GM23338 (cell line): ENCODE measurements at regions not wholly inside any gene's neighbourhood (a gene's known extent, or its start where the extent isn't known, plus 50 kb on each side); places are given as distances from the start of the nearest gene placed in this dataset.
A peak's percentile ranks its signal among the peaks of the same experiment; 100 is the strongest.

Experiments used
- ATAC-seq: fragments of 200-7000 bp; cut with Tn5 transposase; 3 replicates; pipeline ENCODE4 v1.9.1; 2020
- DNase-seq: peaks from one replicate; pipeline ENCODE4 v3.0.0-alpha.2; 2015; ENCODE audit warnings: low spot score
- H2AFZ ChIP-seq: fragments of 200-600 bp; sonication (generic); 2 replicates; pipeline ENCODE4 v1.8.0; 2016; ENCODE audit warnings: antibody characterized with exemption, mild to moderate bottlenecking, moderate library complexity
- H3F3A ChIP-seq: fragments of 200-600 bp; sonication (generic); replicated peaks from 2 replicates; pipeline ENCODE4 v1.8.0; 2017; ENCODE audit warnings: antibody characterized with exemption, mixed run types, low read depth
- H3K27ac ChIP-seq: fragments of 200-600 bp; sonication (generic); 2 replicates; pipeline ENCODE4 v1.6.1; 2016; ENCODE audit warnings: low read depth
- H3K27me3 ChIP-seq: fragments of 200-600 bp; sonication (generic); 2 replicates; pipeline ENCODE4 v1.8.0; 2016; ENCODE audit warnings: mild to moderate bottlenecking, mixed run types, moderate library complexity; ENCODE audit not compliant: insufficient read depth
- H3K36me3 ChIP-seq: fragments of 200-600 bp; sonication (generic); 2 replicates; pipeline ENCODE4 v1.8.0; 2016; ENCODE audit warnings: mild to moderate bottlenecking; ENCODE audit not compliant: insufficient read depth
- H3K4me1 ChIP-seq: fragments of 200-600 bp; sonication (generic); 2 replicates; pipeline ENCODE4 v1.8.0; 2016; ENCODE audit warnings: mild to moderate bottlenecking, moderate library complexity; ENCODE audit not compliant: insufficient read depth
- H3K4me2 ChIP-seq: fragments of 200-600 bp; sonication (generic); 2 replicates; pipeline ENCODE4 v1.7.1; 2017; ENCODE audit warnings: mixed run types
- H3K4me3 ChIP-seq: fragments of 200-600 bp; sonication (generic); 2 replicates; pipeline ENCODE4 v1.6.1; 2016; ENCODE audit warnings: mixed run types
- H3K79me2 ChIP-seq: fragments of 200-600 bp; sonication (generic); replicated peaks from 2 replicates; pipeline ENCODE4 v1.8.0; 2017; ENCODE audit warnings: mild to moderate bottlenecking; ENCODE audit not compliant: insufficient read depth
- H3K9me2 ChIP-seq: fragments of 200-600 bp; sonication (generic); 2 replicates; pipeline ENCODE4 v1.8.0; 2017; ENCODE audit not compliant: insufficient read depth
- H4K20me1 ChIP-seq: fragments of 200-600 bp; sonication (generic); replicated peaks from 2 replicates; pipeline ENCODE4 v1.8.0; 2017; ENCODE audit warnings: mild to moderate bottlenecking; ENCODE audit not compliant: insufficient read depth
- H3K27ac Mint-ChIP-seq: 2 replicates; pipeline ENCODE4 v1.8.0; 2020; ENCODE audit warnings: inconsistent platforms, mild to moderate bottlenecking, moderate library complexity, mixed read lengths
- H3K27me3 Mint-ChIP-seq: 3 replicates; pipeline ENCODE4 v1.8.0; 2022; ENCODE audit warnings: low read depth, mild to moderate bottlenecking, moderate library complexity, mixed read lengths, inconsistent platforms; ENCODE audit not compliant: insufficient read depth, poor library complexity
- H3K36me3 Mint-ChIP-seq: 3 replicates; pipeline ENCODE4 v1.8.0; 2021; ENCODE audit warnings: low read depth, mild to moderate bottlenecking, inconsistent platforms, moderate library complexity, mixed read lengths
- H3K4me1 Mint-ChIP-seq: 3 replicates; pipeline ENCODE4 v1.8.0; 2020; ENCODE audit warnings: mild to moderate bottlenecking, inconsistent platforms, mixed read lengths
- H3K4me3 Mint-ChIP-seq: 3 replicates; pipeline ENCODE4 v1.8.0; 2021; ENCODE audit warnings: moderate library complexity, mild to moderate bottlenecking, inconsistent platforms, mixed read lengths
- H3K9me3 Mint-ChIP-seq: 3 replicates; pipeline ENCODE4 v1.8.0; 2020; ENCODE audit warnings: moderate library complexity, mild to moderate bottlenecking, inconsistent platforms, mixed read lengths
- CREB1 ChIP-seq: fragments of 250-450 bp; sonication (Bioruptor Pico); IDR thresholded peaks from 2 replicates; pipeline ENCODE4 v1.5.0; 2020; ENCODE audit warnings: low read depth, mild to moderate bottlenecking, moderate library complexity
- CTCF ChIP-seq, 2 experiments: fragments of 200-600 bp in 1 of 2; sonication (generic) in 1 of 2; conservative IDR thresholded peaks; 2 replicates each; pipeline versions ENCODE4 v1.5.1 to v1.6.1; 2016 to 2017; ENCODE audit warnings: antibody characterized with exemption in 2 of 2, low read depth in 2 of 2, mild to moderate bottlenecking in 2 of 2, moderate library complexity in 1 of 2
- ETS1 ChIP-seq: IDR thresholded peaks from 2 replicates; pipeline ENCODE4 v1.6.1; 2016; ENCODE audit warnings: antibody characterized with exemption
- EZH2 ChIP-seq: fragments of 200-600 bp; sonication (generic); IDR thresholded peaks from one replicate; pipeline ENCODE4 v1.8.0; 2017; ENCODE audit warnings: antibody characterized with exemption, mild to moderate bottlenecking, low read depth; ENCODE audit not compliant: unreplicated experiment
- JUNB ChIP-seq: IDR thresholded peaks from one replicate; pipeline ENCODE4 v1.6.1; 2016; ENCODE audit warnings: antibody characterized with exemption; ENCODE audit not compliant: unreplicated experiment
- POLR2AphosphoS5 ChIP-seq: IDR thresholded peaks from 2 replicates; pipeline ENCODE4 v1.6.1; 2016; ENCODE audit warnings: antibody characterized with exemption, low read depth
- STAT1 ChIP-seq: IDR thresholded peaks from one replicate; pipeline ENCODE4 v1.6.1; 2016; ENCODE audit warnings: antibody characterized with exemption; ENCODE audit not compliant: unreplicated experiment
- ZNF114 ChIP-seq: fragments of 250-450 bp; sonication (Bioruptor Pico); IDR thresholded peaks from 2 replicates; pipeline ENCODE4 v1.5.0; 2020; ENCODE audit warnings: mild to moderate bottlenecking, moderate library complexity
- ZNF331 ChIP-seq: fragments of 250-450 bp; sonication (Bioruptor Pico); IDR thresholded peaks from 2 replicates; pipeline ENCODE4 v1.5.0; 2020; ENCODE audit warnings: low read depth, mild to moderate bottlenecking, moderate library complexity

- no peak for DNase-seq
- Histone ChIP-seq H3K27me3 (no peaks in the 10 kb centered on the region), H4K20me1 (no peaks in the 10 kb centered on the region), H3K79me2 (no peaks in the 10 kb centered on the region), H3K4me2 (no peak overlapping the region), H3K4me3 (no peak overlapping the region), H3K4me1 (peaks cover 6% of the 10 kb centered on the region), H3K27ac (no peak overlapping the region), H3F3A (no peaks in the 10 kb centered on the region), H2AFZ (no peak overlapping the region), H3K9me2 (no peaks in the 10 kb centered on the region), H3K36me3 (no peaks in the 10 kb centered on the region)
- Mint-ChIP-seq H3K4me3 (no peak overlapping the region), H3K27ac (no peak overlapping the region), H3K36me3 (no peaks in the 10 kb centered on the region), H3K9me3 (no peaks in the 10 kb centered on the region), H3K4me1 (peaks cover 9% of the 10 kb centered on the region), H3K27me3 (no peaks in the 10 kb centered on the region)
- no peak for TF ChIP-seq EZH2
- no peak for TF ChIP-seq ETS1
- no peak for TF ChIP-seq POLR2AphosphoS5
- ATAC-seq: no peak
Observed at GRCh38 chr2:105607920-105608504, 136.7 kb upstream of the NCK2 start.

GRCh38 chr2:105606081-105606480 is 138.6 kb upstream of the NCK2 start:
- TF ChIP-seq EZH2 (no peak), ETS1 (no peak), ZNF114 (CRISPR knock-in tag) (no peak), CREB1 (CRISPR knock-in tag) (no peak), ZNF331 (CRISPR knock-in tag) (no peak), STAT1 (no peak), JUNB (no peak)
- Mint-ChIP-seq H3K27me3 (peaks cover 5% of the 10 kb centered on the region), H3K4me1 (peaks cover 10% of the 10 kb centered on the region), H3K4me3 (no peak overlapping the region), H3K9me3 (no peaks in the 10 kb centered on the region), H3K36me3 (no peaks in the 10 kb centered on the region), H3K27ac (no peak overlapping the region)
- no peaks in the 10 kb centered on the region for H4K20me1 ChIP-seq
- no peaks in the 10 kb centered on the region for H3F3A ChIP-seq
- ATAC-seq: no peak
- no peak overlapping the region for H3K4me3 ChIP-seq
- H2AFZ ChIP-seq: no peak overlapping the region
- H3K4me2 ChIP-seq: no peak overlapping the region
- no peaks in the 10 kb centered on the region for H3K27me3 ChIP-seq
- H3K27ac ChIP-seq: no peak overlapping the region
- DNase-seq: no peak
- H3K36me3 ChIP-seq: no peaks in the 10 kb centered on the region
- H3K4me1 ChIP-seq: peaks cover 6% of the 10 kb centered on the region
- no peaks in the 10 kb centered on the region for H3K9me2 ChIP-seq
- no peaks in the 10 kb centered on the region for H3K79me2 ChIP-seq

GRCh38 chr2:105604938-105605337 is 139.8 kb upstream of the NCK2 start:
- Histone ChIP-seq H3K36me3 (no peaks in the 10 kb centered on the region), H3K27me3 (no peaks in the 10 kb centered on the region), H2AFZ (peak overlapping the region; percentile 11; the same call in 1 of the 2 replicates), H4K20me1 (no peaks in the 10 kb centered on the region), H3K27ac (no peak overlapping the region), H3K4me1 (peaks cover 3% of the 10 kb centered on the region), H3K9me2 (no peaks in the 10 kb centered on the region), H3K79me2 (no peaks in the 10 kb centered on the region), H3K4me3 (no peak overlapping the region), H3F3A (no peaks in the 10 kb centered on the region), H3K4me2 (no peak overlapping the region)
- H3K4me1 Mint-ChIP-seq: peaks cover 8% of the 10 kb centered on the region
- no peak for DNase-seq
- no peak overlapping the region for H3K27ac Mint-ChIP-seq
- H3K9me3 Mint-ChIP-seq: no peaks in the 10 kb centered on the region
- no peak for ATAC-seq
- H3K36me3 Mint-ChIP-seq: no peaks in the 10 kb centered on the region
- H3K27me3 Mint-ChIP-seq: peaks cover 6% of the 10 kb centered on the region
- H3K4me3 Mint-ChIP-seq: no peak overlapping the region
- TF ChIP-seq CREB1 (CRISPR knock-in tag): no peak
- TF ChIP-seq CTCF (conservative IDR thresholded peaks at IDR 0.05; ENCODE audit: low read depth in 2 of 2): no peak
- TF ChIP-seq ZNF331 (CRISPR knock-in tag): no peak
